ENCODE measurements at regions not wholly inside any gene's neighbourhood (a gene's known extent, or its start where the extent isn't known, plus 50 kb on each side); places are given as distances from the start of the nearest gene placed in this dataset.

DNA sequence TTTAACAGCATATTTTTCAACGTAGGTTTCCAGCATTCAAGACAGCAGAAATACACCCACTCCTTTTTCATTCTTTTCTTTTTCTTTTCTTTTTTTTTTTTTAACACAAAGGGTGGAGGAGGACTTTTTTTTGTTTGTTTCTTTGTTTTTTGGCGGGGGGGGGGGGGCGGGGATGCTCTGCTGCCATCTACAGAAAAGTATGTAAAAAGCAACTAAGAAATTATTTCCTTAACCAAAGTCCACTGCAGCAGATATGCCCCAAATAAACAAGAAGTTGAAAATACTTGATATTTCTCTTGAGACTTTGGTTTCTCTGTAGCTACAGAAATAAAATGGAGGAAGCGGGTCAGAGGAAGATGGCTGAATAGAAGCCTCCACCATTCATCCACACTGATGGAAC lies 63.2 kb upstream of the PBDC1 start:
- TF ChIP-seq, protein P1, sequence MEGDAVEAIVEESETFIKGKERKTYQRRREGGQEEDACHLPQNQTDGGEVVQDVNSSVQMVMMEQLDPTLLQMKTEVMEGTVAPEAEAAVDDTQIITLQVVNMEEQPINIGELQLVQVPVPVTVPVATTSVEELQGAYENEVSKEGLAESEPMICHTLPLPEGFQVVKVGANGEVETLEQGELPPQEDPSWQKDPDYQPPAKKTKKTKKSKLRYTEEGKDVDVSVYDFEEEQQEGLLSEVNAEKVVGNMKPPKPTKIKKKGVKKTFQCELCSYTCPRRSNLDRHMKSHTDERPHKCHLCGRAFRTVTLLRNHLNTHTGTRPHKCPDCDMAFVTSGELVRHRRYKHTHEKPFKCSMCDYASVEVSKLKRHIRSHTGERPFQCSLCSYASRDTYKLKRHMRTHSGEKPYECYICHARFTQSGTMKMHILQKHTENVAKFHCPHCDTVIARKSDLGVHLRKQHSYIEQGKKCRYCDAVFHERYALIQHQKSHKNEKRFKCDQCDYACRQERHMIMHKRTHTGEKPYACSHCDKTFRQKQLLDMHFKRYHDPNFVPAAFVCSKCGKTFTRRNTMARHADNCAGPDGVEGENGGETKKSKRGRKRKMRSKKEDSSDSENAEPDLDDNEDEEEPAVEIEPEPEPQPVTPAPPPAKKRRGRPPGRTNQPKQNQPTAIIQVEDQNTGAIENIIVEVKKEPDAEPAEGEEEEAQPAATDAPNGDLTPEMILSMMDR (IDR thresholded peaks at IDR 0.05) = no peak
- TF ChIP-seq POLR2A (IDR thresholded peaks at IDR 0.05) = no peak
